HEK293 (cell line): ENCODE measurements at regions not wholly inside any gene's neighbourhood (a gene's known extent, or its start where the extent isn't known, plus 50 kb on each side); places are given as distances from the start of the nearest gene placed in this dataset.

ENCODE experiments used
- CTCF ChIA-PET: fragments of 350-600 bp; formaldehyde crosslinking; extraction: SDS; loops from one replicate; lab custom pipeline; 2021; ENCODE audit warnings: antibody characterized with exemption; lab: Yijun Ruan, JAX
- POLR2A ChIA-PET: fragments of 300-600 bp; formaldehyde crosslinking; extraction: SDS; loops from one replicate; lab custom pipeline; 2020; ENCODE audit warnings: antibody characterized with exemption, inconsistent platforms; lab: Yijun Ruan, JAX
- H3K27ac ChIP-seq: fragments of 200-500 bp; sonication (Bioruptor generic); 2 replicates; pipeline ENCODE4 v1.5.1; 2014; ENCODE audit warnings: low read depth, low read length, control low read depth, inconsistent platforms; ENCODE audit errors: extremely low read depth
- H3K36me3 ChIP-seq, 2 experiments: fragments of 200-500 bp in 1 of 2; sonication (Bioruptor generic) in 1 of 2; 1 replicate in 1 of 2; 2 replicates in 1 of 2; pipeline ENCODE4 v1.5.1; 2014 to 2017; ENCODE audit warnings: inconsistent platforms in 2 of 2, low read length in 2 of 2; ENCODE audit not compliant: control insufficient read depth in 2 of 2, insufficient read depth in 1 of 2
- H3K4me1 ChIP-seq: fragments of 200-500 bp; sonication (Bioruptor generic); 2 replicates; pipeline ENCODE4 v1.5.1; 2014; ENCODE audit warnings: mild to moderate bottlenecking, low read length, inconsistent platforms; ENCODE audit not compliant: control insufficient read depth, insufficient read depth
- H3K4me3 ChIP-seq: 2 replicates; pipeline ENCODE4 v1.5.1; 2011; ENCODE audit warnings: low read depth, mild to moderate bottlenecking, control low read depth, low read length, moderate library complexity
- H3K9me3 ChIP-seq: fragments of 200-500 bp; sonication (Bioruptor generic); 2 replicates; pipeline ENCODE4 v1.5.1; 2014; ENCODE audit warnings: low read depth, low read length, inconsistent platforms; ENCODE audit not compliant: control insufficient read depth, insufficient read depth
- EGR2 ChIP-seq: fragments of 450-650 bp; formaldehyde crosslinking; IDR thresholded peaks from 2 replicates; pipeline ENCODE4 v1.5.1; 2016; ENCODE audit warnings: low read depth, missing biosample characterization, missing genetic modification characterization
- PBX3 ChIP-seq: sonication (generic); formaldehyde crosslinking; IDR thresholded peaks from 2 replicates; pipeline ENCODE4 v1.8.1; 2022; ENCODE audit warnings: mild to moderate bottlenecking, moderate library complexity, missing genetic modification reagents
- SCRT2 ChIP-seq: fragments of 450-650 bp; formaldehyde crosslinking; IDR thresholded peaks from 2 replicates; pipeline ENCODE4 v1.5.1; 2016; ENCODE audit warnings: missing biosample characterization, missing genetic modification characterization
- ZBTB11 ChIP-seq: fragments of 450-650 bp; formaldehyde crosslinking; conservative IDR thresholded peaks from 2 replicates; pipeline ENCODE4 v1.5.1; 2016; ENCODE audit warnings: low read depth, missing biosample characterization, missing genetic modification characterization
- ZFP41 ChIP-seq: fragments of 450-650 bp; formaldehyde crosslinking; IDR thresholded peaks from 2 replicates; pipeline ENCODE4 v1.5.1; 2016; ENCODE audit warnings: missing biosample characterization, missing genetic modification characterization, borderline replicate concordance
- ZNF10 ChIP-seq: fragments of 450-650 bp; formaldehyde crosslinking; IDR thresholded peaks from 2 replicates; pipeline ENCODE4 v1.5.1; 2017; ENCODE audit warnings: missing biosample characterization, missing genetic modification characterization
- ZNF140 ChIP-seq: fragments of 450-650 bp; formaldehyde crosslinking; IDR thresholded peaks from 2 replicates; pipeline ENCODE4 v1.5.1; 2016; ENCODE audit warnings: missing biosample characterization, missing genetic modification characterization
- ZNF16 ChIP-seq: fragments of 450-650 bp; formaldehyde crosslinking; IDR thresholded peaks from 2 replicates; pipeline ENCODE4 v1.5.1; 2016; ENCODE audit warnings: low read depth, missing biosample characterization, missing genetic modification characterization
- ZNF2 ChIP-seq: fragments of 450-650 bp; formaldehyde crosslinking; IDR thresholded peaks from 2 replicates; pipeline ENCODE4 v1.5.1; 2016; ENCODE audit warnings: missing biosample characterization, missing genetic modification characterization
- ZNF529 ChIP-seq: fragments of 450-650 bp; formaldehyde crosslinking; IDR thresholded peaks from 2 replicates; pipeline ENCODE4 v1.5.1; 2017; ENCODE audit warnings: missing genetic modification characterization, missing biosample characterization; ENCODE audit not compliant: insufficient replicate concordance
- ZNF548 ChIP-seq: fragments of 450-650 bp; formaldehyde crosslinking; IDR thresholded peaks from 2 replicates; pipeline ENCODE4 v1.5.1; 2016; ENCODE audit warnings: missing biosample characterization, missing genetic modification characterization
- ZNF692 ChIP-seq: fragments of 450-650 bp; formaldehyde crosslinking; IDR thresholded peaks from 2 replicates; pipeline ENCODE4 v1.5.1; 2016; ENCODE audit warnings: missing biosample characterization, missing genetic modification characterization
- ZNF768 ChIP-seq: fragments of 450-650 bp; formaldehyde crosslinking; IDR thresholded peaks from 2 replicates; pipeline ENCODE4 v1.5.1; 2018; ENCODE audit warnings: missing biosample characterization, mild to moderate bottlenecking, missing genetic modification characterization
- ZNF777 ChIP-seq: fragments of 450-650 bp; formaldehyde crosslinking; IDR thresholded peaks from 2 replicates; pipeline ENCODE4 v1.5.1; 2017; ENCODE audit warnings: missing biosample characterization, missing genetic modification characterization, borderline replicate concordance
- ZNF837 ChIP-seq: fragments of 450-650 bp; formaldehyde crosslinking; IDR thresholded peaks from 2 replicates; pipeline ENCODE4 v1.5.1; 2016; ENCODE audit warnings: missing biosample characterization, missing genetic modification characterization
- TF ChIP-seq, protein P1 (sequence below): fragments of 450-650 bp; formaldehyde crosslinking; IDR thresholded peaks from 2 replicates; pipeline ENCODE4 v1.5.1; 2016; ENCODE audit warnings: missing biosample characterization, missing genetic modification characterization

- no peak for TF ChIP-seq ZBTB11 (tag by site-specific recombination)
Observed at GRCh38 chr20:4383961-4384360, 134.9 kb upstream of the ADRA1D start (continued).

DNA sequence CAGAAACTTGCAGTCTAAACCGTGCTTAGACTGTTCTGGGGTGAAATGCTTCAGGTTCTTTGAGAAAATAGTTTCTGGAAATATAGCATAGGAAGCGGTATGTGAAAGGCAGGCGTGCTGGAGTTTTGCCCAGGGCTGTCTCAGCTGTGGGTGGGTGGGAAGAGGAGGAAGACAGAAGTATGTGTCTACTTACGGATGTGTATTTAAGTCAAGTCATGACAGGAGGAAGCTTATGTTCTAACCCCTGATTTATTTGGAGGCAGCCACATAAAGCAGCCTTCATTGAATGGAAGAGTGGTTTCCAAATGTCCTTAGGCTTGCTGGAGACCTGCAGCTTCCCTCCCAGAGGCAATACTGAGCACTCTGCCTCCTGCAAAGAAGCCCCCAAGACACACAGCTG is 126.8 kb upstream of the ADRA1D start:
- ChIA-PET CTCF (no interaction called here), POLR2A (no interaction called here)
- no peaks in the 10 kb centered on the region for H3K4me1 ChIP-seq
- H3K9me3 ChIP-seq = no peaks in the 10 kb centered on the region
- H3K36me3 ChIP-seq = no peaks in the 10 kb centered on the region
- no peak overlapping the region for H3K4me3 ChIP-seq
- no peak overlapping the region for H3K27ac ChIP-seq
- TF ChIP-seq ZNF2 (no peak), EGR2 (0 out of 2 replicates have a peak, but pooled peaks have one; percentile 20)

GRCh38 chr20:4373454-4373853 is 124.4 kb upstream of the ADRA1D start:
- Histone ChIP-seq H3K36me3 (no peaks in the 10 kb centered on the region), H3K9me3 (no peaks in the 10 kb centered on the region), H3K4me3 (no peak overlapping the region), H3K4me1 (no peaks in the 10 kb centered on the region), H3K27ac (no peak overlapping the region)
- no peak for TF ChIP-seq SCRT2 (tag by site-specific recombination)
- TF ChIP-seq, protein P1, sequence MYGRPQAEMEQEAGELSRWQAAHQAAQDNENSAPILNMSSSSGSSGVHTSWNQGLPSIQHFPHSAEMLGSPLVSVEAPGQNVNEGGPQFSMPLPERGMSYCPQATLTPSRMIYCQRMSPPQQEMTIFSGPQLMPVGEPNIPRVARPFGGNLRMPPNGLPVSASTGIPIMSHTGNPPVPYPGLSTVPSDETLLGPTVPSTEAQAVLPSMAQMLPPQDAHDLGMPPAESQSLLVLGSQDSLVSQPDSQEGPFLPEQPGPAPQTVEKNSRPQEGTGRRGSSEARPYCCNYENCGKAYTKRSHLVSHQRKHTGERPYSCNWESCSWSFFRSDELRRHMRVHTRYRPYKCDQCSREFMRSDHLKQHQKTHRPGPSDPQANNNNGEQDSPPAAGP (tag by site-specific recombination) = no peak
- no peak for TF ChIP-seq PBX3 (CRISPR knock-in tag)
- no peak for TF ChIP-seq ZNF837 (tag by site-specific recombination)
- no peak for TF ChIP-seq ZNF692 (tag by site-specific recombination)
- TF ChIP-seq ZNF777 (tag by site-specific recombination) = no peak
- TF ChIP-seq ZNF548 (tag by site-specific recombination) = no peak
- TF ChIP-seq ZNF529 = no peak
- TF ChIP-seq ZNF768 (tag by site-specific recombination) = no peak
- no peak for TF ChIP-seq ZNF10 (tag by site-specific recombination)
- TF ChIP-seq ZNF140 = no peak
- no peak for TF ChIP-seq ZNF16
- no peak for TF ChIP-seq ZFP41 (tag by site-specific recombination)
- CTCF ChIA-PET = no interaction called here
- POLR2A ChIA-PET = no interaction called here
